ENCODE measurements at regions not wholly inside any gene's neighbourhood (a gene's known extent, or its start where the extent isn't known, plus 50 kb on each side); places are given as distances from the start of the nearest gene placed in this dataset.

DNA sequence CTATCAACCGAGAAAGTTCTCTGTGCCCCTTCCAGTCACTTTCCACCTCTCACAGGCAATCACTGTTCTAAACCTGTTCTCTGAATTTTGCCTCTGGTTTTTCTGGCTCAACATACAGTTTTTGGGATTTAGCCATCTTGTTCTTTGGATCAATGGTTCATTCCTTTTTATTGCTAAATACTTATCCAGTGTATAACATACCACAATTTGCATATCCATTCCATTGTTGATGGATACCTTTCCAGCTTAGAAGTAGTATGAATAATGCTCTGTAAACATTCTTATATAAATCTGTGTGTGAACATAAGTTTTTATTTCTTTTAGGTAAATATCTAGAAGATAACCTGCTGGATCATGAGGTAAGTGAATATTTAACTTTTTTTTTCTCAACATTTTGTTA, 87.8 kb upstream of the FNDC3B start:
- no TSS peak for BruUV-seq (replicated peaks)
- H3K79me2 ChIP-seq (ENCODE audit: insufficient read depth, low read depth, low read length): no peaks in the 10 kb centered on the region
- intact Hi-C loops (cut with micrococcal nuclease; ENCODE audit: unreplicated experiment): no loop called here
- DNase-seq (ENCODE audit: low spot score): no peak
- no peak overlapping the region for H3K4me3 ChIP-seq (ENCODE audit: low read depth, low read length, poor library complexity, severe bottlenecking)
- CTCF ChIA-PET (ENCODE audit: unreplicated experiment): no interaction called here
- TF ChIP-seq, protein P1, sequence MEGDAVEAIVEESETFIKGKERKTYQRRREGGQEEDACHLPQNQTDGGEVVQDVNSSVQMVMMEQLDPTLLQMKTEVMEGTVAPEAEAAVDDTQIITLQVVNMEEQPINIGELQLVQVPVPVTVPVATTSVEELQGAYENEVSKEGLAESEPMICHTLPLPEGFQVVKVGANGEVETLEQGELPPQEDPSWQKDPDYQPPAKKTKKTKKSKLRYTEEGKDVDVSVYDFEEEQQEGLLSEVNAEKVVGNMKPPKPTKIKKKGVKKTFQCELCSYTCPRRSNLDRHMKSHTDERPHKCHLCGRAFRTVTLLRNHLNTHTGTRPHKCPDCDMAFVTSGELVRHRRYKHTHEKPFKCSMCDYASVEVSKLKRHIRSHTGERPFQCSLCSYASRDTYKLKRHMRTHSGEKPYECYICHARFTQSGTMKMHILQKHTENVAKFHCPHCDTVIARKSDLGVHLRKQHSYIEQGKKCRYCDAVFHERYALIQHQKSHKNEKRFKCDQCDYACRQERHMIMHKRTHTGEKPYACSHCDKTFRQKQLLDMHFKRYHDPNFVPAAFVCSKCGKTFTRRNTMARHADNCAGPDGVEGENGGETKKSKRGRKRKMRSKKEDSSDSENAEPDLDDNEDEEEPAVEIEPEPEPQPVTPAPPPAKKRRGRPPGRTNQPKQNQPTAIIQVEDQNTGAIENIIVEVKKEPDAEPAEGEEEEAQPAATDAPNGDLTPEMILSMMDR (conservative IDR thresholded peaks at IDR 0.05; ENCODE audit: low read length): no peak
- TF ChIP-seq EZH2phosphoT487 (IDR thresholded peaks at IDR 0.05; ENCODE audit: borderline replicate concordance, low read depth, low read length): no peak
- H3K27ac ChIP-seq (ENCODE audit: low read depth, low read length, poor library complexity, severe bottlenecking): no peak overlapping the region
- H3K9me3 ChIP-seq (ENCODE audit: low read length): no peaks in the 10 kb centered on the region
- no peak overlapping the region for H3K4me2 ChIP-seq (ENCODE audit: low read length)
- no peaks in the 10 kb centered on the region for H4K20me1 ChIP-seq (ENCODE audit: insufficient read depth, low read length)
- H3K4me1 ChIP-seq (ENCODE audit: insufficient read depth, low read length, poor library complexity, severe bottlenecking): no peaks in the 10 kb centered on the region
- H2AFZ ChIP-seq (ENCODE audit: low read length): no peak overlapping the region
- no peaks in the 10 kb centered on the region for H3K36me3 ChIP-seq (ENCODE audit: insufficient read depth, low read length)
- no peaks in the 10 kb centered on the region for H3K9me2 ChIP-seq (ENCODE audit: insufficient read depth, low read length)
- POLR2A ChIA-PET: no interaction called here

DNA sequence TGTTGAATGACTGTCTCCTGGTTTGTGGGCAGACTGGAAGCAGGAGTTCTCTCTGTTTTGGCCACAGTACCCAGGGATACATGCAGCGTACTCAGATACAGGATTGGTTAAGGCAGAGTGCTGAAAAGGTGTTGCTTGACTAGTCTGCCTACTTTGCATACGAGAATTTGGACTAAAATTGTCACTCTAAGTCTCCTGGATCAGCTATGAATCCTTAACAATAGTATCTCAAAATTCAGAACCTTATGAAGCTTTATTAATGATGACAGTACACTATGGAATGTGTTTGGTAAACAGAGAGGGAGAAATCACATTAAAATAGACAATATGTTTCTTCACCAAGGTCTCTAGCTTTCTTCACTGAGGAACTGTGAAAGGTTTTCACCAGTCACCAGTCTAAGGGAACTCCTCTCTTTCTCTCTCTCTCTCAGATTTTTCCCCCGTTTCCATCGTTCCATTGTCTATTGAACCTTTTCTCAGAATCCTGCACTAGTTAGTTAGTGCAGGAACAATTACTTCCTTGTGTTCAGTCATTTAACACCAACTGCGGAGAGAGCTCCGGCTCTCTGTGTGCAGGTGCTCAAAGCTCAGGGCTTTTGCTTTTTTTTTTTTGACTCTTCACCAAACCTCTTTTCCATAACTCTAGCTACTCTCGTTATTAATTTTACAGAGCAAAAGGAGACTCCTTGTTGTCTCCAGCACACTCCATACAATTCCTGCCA, 85.9 kb upstream of the FNDC3B start:
- no peaks in the 10 kb centered on the region for H4K20me1 ChIP-seq (ENCODE audit: insufficient read depth, low read length)
- TF ChIP-seq, protein P1 (conservative IDR thresholded peaks at IDR 0.05; ENCODE audit: low read length): no peak
- no peak for TF ChIP-seq EZH2phosphoT487 (IDR thresholded peaks at IDR 0.05; ENCODE audit: borderline replicate concordance, low read depth, low read length)
- H3K36me3 ChIP-seq (ENCODE audit: insufficient read depth, low read length): no peaks in the 10 kb centered on the region
- no peak for DNase-seq (ENCODE audit: low spot score)
- ChIA-PET POLR2A (interaction anchor here (0.5 to 0.7 kb wide), 2 partner anchors 28 to 88 kb away, joined by 3 read pairs; no protein-coding TSS in a partner anchor), CTCF (ENCODE audit: unreplicated experiment) (interaction anchor here (0.6 kb wide), 1 partner anchor 226 kb away, joined by 10 read pairs; no protein-coding TSS in a partner anchor)
- BruUV-seq (replicated peaks): no TSS peak
- intact Hi-C loops (cut with micrococcal nuclease; ENCODE audit: unreplicated experiment): no loop called here
- no peak overlapping the region for H3K4me3 ChIP-seq (ENCODE audit: low read depth, low read length, poor library complexity, severe bottlenecking)
- no peak overlapping the region for H3K4me2 ChIP-seq (ENCODE audit: low read length)
- no peaks in the 10 kb centered on the region for H3K9me3 ChIP-seq (ENCODE audit: low read length)
- H3K27ac ChIP-seq (ENCODE audit: low read depth, low read length, poor library complexity, severe bottlenecking): no peak overlapping the region
- H2AFZ ChIP-seq (ENCODE audit: low read length): no peak overlapping the region
- H3K9me2 ChIP-seq (ENCODE audit: insufficient read depth, low read length): no peaks in the 10 kb centered on the region
- no peaks in the 10 kb centered on the region for H3K4me1 ChIP-seq (ENCODE audit: insufficient read depth, low read length, poor library complexity, severe bottlenecking)
- H3K79me2 ChIP-seq (ENCODE audit: insufficient read depth, low read depth, low read length): no peaks in the 10 kb centered on the region

DNA sequence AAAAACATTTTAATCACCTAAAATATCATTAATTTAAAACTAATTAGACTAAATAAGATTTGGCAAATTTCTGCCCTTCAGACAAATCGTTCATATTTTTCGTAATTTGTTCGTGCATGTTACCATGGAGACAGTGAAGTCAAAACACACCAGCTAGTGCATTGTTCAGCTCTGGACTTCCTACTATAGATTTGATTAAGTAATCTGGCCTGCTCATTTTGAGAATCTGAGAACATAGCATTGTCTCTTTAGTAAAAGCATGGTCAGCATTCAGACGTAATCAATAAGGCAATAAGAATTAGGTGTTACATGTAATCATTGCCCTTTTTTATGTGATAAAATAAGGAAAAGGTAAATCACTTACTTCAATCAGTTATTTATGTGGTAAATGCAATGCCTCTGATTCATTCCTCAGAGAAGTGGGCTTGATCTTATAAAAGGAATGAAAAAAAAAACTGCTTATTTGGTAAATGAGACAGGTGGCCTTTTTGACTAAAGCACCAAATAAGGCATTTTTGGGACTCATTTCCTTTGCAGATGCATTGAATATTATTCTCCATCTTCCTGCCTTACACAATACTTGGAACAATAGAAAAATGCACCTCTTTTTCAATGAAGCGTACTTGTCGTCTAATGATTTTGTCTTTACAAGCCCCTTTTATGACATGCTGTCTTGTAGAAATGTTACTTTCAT, 84.5 kb upstream of the FNDC3B start:
- ChIA-PET CTCF (ENCODE audit: unreplicated experiment) (no interaction called here), POLR2A (no interaction called here)
- Histone ChIP-seq H3K27ac (ENCODE audit: low read depth, low read length, poor library complexity, severe bottlenecking) (no peak overlapping the region), H3K4me2 (ENCODE audit: low read length) (no peak overlapping the region), H2AFZ (ENCODE audit: low read length) (no peak overlapping the region), H3K9me3 (ENCODE audit: low read length) (no peaks in the 10 kb centered on the region), H3K79me2 (ENCODE audit: insufficient read depth, low read depth, low read length) (no peaks in the 10 kb centered on the region), H4K20me1 (ENCODE audit: insufficient read depth, low read length) (no peaks in the 10 kb centered on the region), H3K36me3 (ENCODE audit: insufficient read depth, low read length) (no peaks in the 10 kb centered on the region), H3K9me2 (ENCODE audit: insufficient read depth, low read length) (no peaks in the 10 kb centered on the region), H3K4me1 (ENCODE audit: insufficient read depth, low read length, poor library complexity, severe bottlenecking) (no peaks in the 10 kb centered on the region), H3K4me3 (ENCODE audit: low read depth, low read length, poor library complexity, severe bottlenecking) (no peak overlapping the region)
- intact Hi-C loops (cut with micrococcal nuclease; ENCODE audit: unreplicated experiment): no loop called here
- no peak for DNase-seq (ENCODE audit: low spot score)
- TF ChIP-seq, protein P1 (conservative IDR thresholded peaks at IDR 0.05; ENCODE audit: low read length): no peak
- no peak for TF ChIP-seq EZH2phosphoT487 (IDR thresholded peaks at IDR 0.05; ENCODE audit: borderline replicate concordance, low read depth, low read length)
- no TSS peak for BruUV-seq (replicated peaks)

Measured in OCI-LY7 (cell line).